Panc1 (cell line): ENCODE measurements at regions not wholly inside any gene's neighbourhood (a gene's known extent, or its start where the extent isn't known, plus 50 kb on each side); places are given as distances from the start of the nearest gene placed in this dataset.

ENCODE experiments used
- CTCF ChIP-seq: fragments of 450-650 bp; IDR thresholded peaks from 2 replicates; pipeline ENCODE4 v1.5.1; 2017; ENCODE audit warnings: mild to moderate bottlenecking
- POLR2AphosphoS5 ChIP-seq: IDR thresholded peaks from 2 replicates; pipeline ENCODE4 v1.6.1; 2012; ENCODE audit warnings: mild to moderate bottlenecking, low read depth, low read length, moderate library complexity

- TF ChIP-seq CTCF (no peak), POLR2AphosphoS5 (no peak)
Observed at GRCh38 chr7:159215076-159215475, 70.4 kb upstream of the VIPR2 start.
